RWPE1 (cell line): ENCODE measurements at regions not wholly inside any gene's neighbourhood (a gene's known extent, or its start where the extent isn't known, plus 50 kb on each side); places are given as distances from the start of the nearest gene placed in this dataset.
"Not testable (repeated sequence)": the region's sequence is repeated elsewhere in the genome, so short reads cannot be mapped to it uniquely, and the experiment has no call there.

Source experiments
- CTCF ChIA-PET: fragments of 350-600 bp; sonication (Branson Sonifier 250); formaldehyde crosslinking; extraction: SDS; loops from one replicate; lab custom pipeline; 2021; lab: Yijun Ruan, JAX
- POLR2A ChIA-PET: fragments of 400-600 bp; formaldehyde crosslinking; extraction: SDS; loops from one replicate; lab custom pipeline; 2020; ENCODE audit warnings: antibody characterized with exemption; ENCODE audit not compliant: low non-redundant PET; lab: Yijun Ruan, JAX
- DNase-seq: peaks from one replicate; pipeline ENCODE4 v3.0.0; 2012; ENCODE audit warnings: low spot score
- H3K27ac ChIP-seq: fragments of 450-650 bp; 2 replicates; pipeline ENCODE4 v1.5.1; 2017
- CTCF ChIP-seq: fragments of 450-650 bp; conservative IDR thresholded peaks from 2 replicates; pipeline ENCODE4 v1.5.1; 2017; ENCODE audit warnings: low read depth, mild to moderate bottlenecking

GRCh38 chr22:42185915-42186439 lies 55.4 kb upstream of the CYP2D6 start:
- no peak overlapping the region for H3K27ac ChIP-seq
- DNase-seq, result no peak
- ChIA-PET POLR2A (no interaction called here), CTCF (interaction anchor here (0.7 kb wide), 1 partner anchor 258 kb away, joined by 3 read pairs; no protein-coding TSS in a partner anchor)
- TF ChIP-seq CTCF, result no peak

GRCh38 chr22:42184852-42185251 lies 54.2 kb upstream of the CYP2D6 start:
- TF ChIP-seq CTCF, result no peak
- CTCF ChIA-PET, result no interaction called here
- DNase-seq, result no peak
- POLR2A ChIA-PET, result no interaction called here
- H3K27ac ChIP-seq, result no peak overlapping the region

- CTCF ChIA-PET, POLR2A ChIA-PET, DNase-seq, H3K27ac ChIP-seq: not testable (repeated sequence)
Observed at GRCh38 chr22:42183461-42184059, 53.0 kb upstream of the CYP2D6 start.

- CTCF ChIA-PET, result no interaction called here
- POLR2A ChIA-PET, result no interaction called here
- DNase-seq, result no peak
Observed at GRCh38 chr22:42180349-42180842, 49.8 kb upstream of the CYP2D6 start.

More at GRCh38 chr22:42180349-42180842, 49.8 kb upstream of the CYP2D6 start:
- no peak for TF ChIP-seq CTCF
- 0 out of 2 replicates have a peak overlapping the region, but pooled peaks have one; percentile 32 for H3K27ac ChIP-seq
